ENCODE measurements at regions not wholly inside any gene's neighbourhood (a gene's known extent, or its start where the extent isn't known, plus 50 kb on each side); places are given as distances from the start of the nearest gene placed in this dataset.

DNA sequence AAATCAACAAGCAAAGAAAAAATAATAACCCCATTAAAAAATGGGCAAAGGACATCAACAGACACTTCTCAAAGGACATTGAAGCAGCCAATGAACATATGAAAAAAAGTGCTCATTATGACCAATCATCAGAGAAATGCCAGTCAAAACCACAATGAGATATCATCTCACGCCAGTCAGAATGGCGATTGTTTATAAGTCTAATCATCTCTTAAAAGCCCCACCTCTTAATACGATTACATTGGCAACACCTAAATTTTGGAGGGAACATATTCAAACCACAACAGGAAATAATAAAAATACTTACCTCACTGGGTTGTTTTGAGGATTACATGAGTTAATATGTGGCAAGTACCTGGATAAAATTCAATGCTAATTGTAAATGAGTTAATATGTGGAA lies 57.1 kb upstream of the PLPPR4 start:
- ATAC-seq = no peak
- H3K27ac Mint-ChIP-seq = no peak overlapping the region
- H3K36me3 Mint-ChIP-seq = no peaks in the 10 kb centered on the region
- H3K9me3 Mint-ChIP-seq = no peaks in the 10 kb centered on the region
- no peak for DNase-seq (ENCODE audit: low spot score in 2 of 2)
